GM12878 (cell line): ENCODE measurements at regions not wholly inside any gene's neighbourhood (a gene's known extent, or its start where the extent isn't known, plus 50 kb on each side); places are given as distances from the start of the nearest gene placed in this dataset.

Source experiments
- ATAC-seq: fragments of 200-7000 bp; cut with Tn5 transposase; 3 replicates; pipeline ENCODE4 v1.9.1; 2020; ENCODE audit warnings: mild to moderate bottlenecking, moderate library complexity
- BruUV-seq: library from RNA; stranded (reverse); fragments of 400-500 nt; replicated peaks from 2 replicates; lab custom pipeline; 2021; lab: Mats Ljungman, UMichigan
- CTCF ChIA-PET: fragments of 300-600 bp; sonication (Branson Sonifier 250); formaldehyde crosslinking; extraction: SDS; loops from one replicate; lab custom pipeline; 2021; ENCODE audit warnings: inconsistent platforms; lab: Yijun Ruan, JAX
- POLR2A ChIA-PET: fragments of 350-600 bp; formaldehyde crosslinking; extraction: SDS; loops from one replicate; lab custom pipeline; 2021; ENCODE audit warnings: inconsistent platforms; lab: Charles Lee
- RAD21 ChIA-PET: fragments of 300-600 bp; sonication (Branson Sonifier 250); formaldehyde crosslinking; loops from one replicate; lab custom pipeline; 2023; ENCODE audit warnings: antibody characterized with exemption; ENCODE audit not compliant: unreplicated experiment; lab: Charles Lee
- SMC1A ChIA-PET: fragments of 300-600 bp; sonication (Branson Sonifier 250); formaldehyde crosslinking; loops from one replicate; lab custom pipeline; 2023; ENCODE audit not compliant: unreplicated experiment, uncharacterized antibody; lab: Charles Lee
- DNase-seq: peaks from one replicate; pipeline ENCODE4 v3.0.0-alpha.2; 2011; ENCODE audit warnings: low read depth, low spot score
- FAIRE-seq: peaks from 3 replicates; lab custom pipeline; 2011; peaks lifted over from hg19 to GRCh38; lab: Jason Lieb, UNC
- H2AFZ ChIP-seq: 2 replicates; pipeline ENCODE4 v1.6.0; 2011; ENCODE audit warnings: low read depth, low read length, control low read depth; ENCODE audit not compliant: control insufficient read depth
- H3K27ac ChIP-seq: 2 replicates; pipeline ENCODE4 v1.5.1; 2011; ENCODE audit warnings: control low read depth; ENCODE audit not compliant: control insufficient read depth, insufficient read depth
- H3K27me3 ChIP-seq, 2 experiments: replicated peaks in 1 of 2; 2 replicates each; pipeline versions ENCODE4 v1.6.0 to v1.6.1; 2011; ENCODE audit warnings: low read length in 1 of 2; ENCODE audit not compliant: control insufficient read depth in 2 of 2, insufficient read depth in 2 of 2
- H3K36me3 ChIP-seq, 2 experiments: 2 replicates each; pipeline ENCODE4 v1.5.1; 2011; ENCODE audit warnings: low read length in 1 of 2; ENCODE audit not compliant: control insufficient read depth in 2 of 2, insufficient read depth in 2 of 2
- H3K4me1 ChIP-seq: 2 replicates; pipeline ENCODE4 v1.6.1; 2011; ENCODE audit warnings: mild to moderate bottlenecking, low read length, moderate library complexity, mixed read lengths; ENCODE audit not compliant: control insufficient read depth, insufficient read depth
- H3K4me2 ChIP-seq: 2 replicates; pipeline ENCODE4 v1.6.0; 2011; ENCODE audit warnings: control low read depth; ENCODE audit not compliant: control insufficient read depth, insufficient read depth
- H3K4me3 ChIP-seq: fragments of 200-600 bp; sonication (generic); 2 replicates; pipeline ENCODE4 v1.5.1; 2016
- H3K79me2 ChIP-seq: 2 replicates; pipeline ENCODE4 v1.6.0; 2011; ENCODE audit warnings: low read length; ENCODE audit not compliant: control insufficient read depth, insufficient read depth
- H3K9ac ChIP-seq: 2 replicates; pipeline ENCODE4 v1.8.0; 2011; ENCODE audit warnings: low read length, control low read depth, mixed read lengths; ENCODE audit not compliant: control insufficient read depth, insufficient read depth
- H3K9me3 ChIP-seq: replicated peaks from 3 replicates; pipeline ENCODE4 v1.5.1; 2011; ENCODE audit warnings: mild to moderate bottlenecking, low read length; ENCODE audit not compliant: control insufficient read depth, insufficient read depth
- H4K20me1 ChIP-seq: 2 replicates; pipeline ENCODE4 v1.6.0; 2011; ENCODE audit not compliant: control insufficient read depth, insufficient read depth
- ATF2 ChIP-seq: IDR thresholded peaks from 2 replicates; pipeline ENCODE4 v1.6.1; 2012; ENCODE audit warnings: low read length, inconsistent platforms
- ATF3 ChIP-seq: IDR thresholded peaks from 2 replicates; pipeline ENCODE4 v1.6.1; 2011; ENCODE audit warnings: low read depth, mild to moderate bottlenecking, low read length, moderate library complexity, borderline replicate concordance; ENCODE audit errors: extremely low read depth
- CEBPB ChIP-seq, 2 experiments: fragments of 150-350 bp in 1 of 2; IDR thresholded peaks; 2 replicates each; pipeline ENCODE4 v1.6.1; 2012 to 2014; ENCODE audit warnings: low read depth in 2 of 2, low read length in 2 of 2, borderline replicate concordance in 1 of 2, inconsistent platforms in 1 of 2
- FOXK2 ChIP-seq: fragments of 450-650 bp; IDR thresholded peaks from 2 replicates; pipeline ENCODE4 v1.6.1; 2017; ENCODE audit warnings: mild to moderate bottlenecking, moderate library complexity
- MTA3 ChIP-seq: IDR thresholded peaks from 2 replicates; pipeline ENCODE4 v1.6.1; 2012; ENCODE audit warnings: low read length, inconsistent platforms, borderline replicate concordance
- NR2C1 ChIP-seq: fragments of 450-650 bp; IDR thresholded peaks from 2 replicates; pipeline ENCODE4 v1.6.1; 2017; ENCODE audit warnings: antibody characterized with exemption, mild to moderate bottlenecking, moderate library complexity
- SMAD1 ChIP-seq: fragments of 450-650 bp; IDR thresholded peaks from 2 replicates; pipeline ENCODE4 v1.6.1; 2018; ENCODE audit warnings: mild to moderate bottlenecking, low read depth; ENCODE audit not compliant: partially characterized antibody
- SMC3 ChIP-seq: IDR thresholded peaks from 2 replicates; pipeline ENCODE4 v1.6.1; 2011; ENCODE audit warnings: low read length, improper control_type of control experiment, borderline replicate concordance
- TAF1 ChIP-seq: IDR thresholded peaks from 2 replicates; pipeline ENCODE4 v1.6.1; 2011; ENCODE audit warnings: mild to moderate bottlenecking, low read depth, low read length, borderline replicate concordance
- ZNF274 ChIP-seq: IDR thresholded peaks from one replicate; pipeline ENCODE4 v1.8.0; 2011; ENCODE audit not compliant: insufficient read length, insufficient read depth
- ZZZ3 ChIP-seq: IDR thresholded peaks from 2 replicates; pipeline ENCODE4 v1.6.1; 2011; ENCODE audit warnings: low read depth; ENCODE audit not compliant: control insufficient read depth, insufficient read length
- WGBS: methylation state at CpG from one replicate; pipeline ENCODE4 v1.1.6; 2016; ENCODE audit warnings: low lambda C conversion rate; ENCODE audit not compliant: insufficient replicate concordance, insufficient coverage; ENCODE audit errors: missing lambda C conversion rate; 5-methylcytosine and 5-hydroxymethylcytosine counted together
- in situ Hi-C: fragments of 300-500 bp; cut with MboI; formaldehyde crosslinking; loops from 9 replicates; pipeline ENCODE4 v1.14.3; 2018; ENCODE audit warnings: mixed read lengths
- intact Hi-C: fragments of 100-400 bp; cut with micrococcal nuclease; formaldehyde crosslinking; loops from one replicate; pipeline ENCODE4 v1.14.2; 2022; ENCODE audit not compliant: unreplicated experiment
- TF ChIP-seq, protein P1 (sequence below): IDR thresholded peaks from 2 replicates; pipeline ENCODE4 v1.6.1; 2012; ENCODE audit warnings: mild to moderate bottlenecking, low read depth, low read length
- TF ChIP-seq, protein P2 (sequence below): fragments of 450-650 bp; conservative IDR thresholded peaks from 2 replicates; pipeline ENCODE4 v1.6.1; 2017; ENCODE audit warnings: mild to moderate bottlenecking, moderate library complexity
- TF ChIP-seq, protein P3 (sequence below), 3 experiments: IDR thresholded peaks in 2 of 3; conservative IDR thresholded peaks in 1 of 3; 2 replicates each; pipeline ENCODE4 v1.5.1; 2011; ENCODE audit warnings: low read depth in 3 of 3, low read length in 3 of 3, mild to moderate bottlenecking in 3 of 3, control low read depth in 2 of 3, moderate library complexity in 2 of 3, inconsistent platforms in 1 of 3, mixed read lengths in 1 of 3; ENCODE audit not compliant: control insufficient read depth in 2 of 3, insufficient read depth in 1 of 3; ENCODE audit errors: extremely low read depth in 1 of 3

- TF ChIP-seq, protein P1, sequence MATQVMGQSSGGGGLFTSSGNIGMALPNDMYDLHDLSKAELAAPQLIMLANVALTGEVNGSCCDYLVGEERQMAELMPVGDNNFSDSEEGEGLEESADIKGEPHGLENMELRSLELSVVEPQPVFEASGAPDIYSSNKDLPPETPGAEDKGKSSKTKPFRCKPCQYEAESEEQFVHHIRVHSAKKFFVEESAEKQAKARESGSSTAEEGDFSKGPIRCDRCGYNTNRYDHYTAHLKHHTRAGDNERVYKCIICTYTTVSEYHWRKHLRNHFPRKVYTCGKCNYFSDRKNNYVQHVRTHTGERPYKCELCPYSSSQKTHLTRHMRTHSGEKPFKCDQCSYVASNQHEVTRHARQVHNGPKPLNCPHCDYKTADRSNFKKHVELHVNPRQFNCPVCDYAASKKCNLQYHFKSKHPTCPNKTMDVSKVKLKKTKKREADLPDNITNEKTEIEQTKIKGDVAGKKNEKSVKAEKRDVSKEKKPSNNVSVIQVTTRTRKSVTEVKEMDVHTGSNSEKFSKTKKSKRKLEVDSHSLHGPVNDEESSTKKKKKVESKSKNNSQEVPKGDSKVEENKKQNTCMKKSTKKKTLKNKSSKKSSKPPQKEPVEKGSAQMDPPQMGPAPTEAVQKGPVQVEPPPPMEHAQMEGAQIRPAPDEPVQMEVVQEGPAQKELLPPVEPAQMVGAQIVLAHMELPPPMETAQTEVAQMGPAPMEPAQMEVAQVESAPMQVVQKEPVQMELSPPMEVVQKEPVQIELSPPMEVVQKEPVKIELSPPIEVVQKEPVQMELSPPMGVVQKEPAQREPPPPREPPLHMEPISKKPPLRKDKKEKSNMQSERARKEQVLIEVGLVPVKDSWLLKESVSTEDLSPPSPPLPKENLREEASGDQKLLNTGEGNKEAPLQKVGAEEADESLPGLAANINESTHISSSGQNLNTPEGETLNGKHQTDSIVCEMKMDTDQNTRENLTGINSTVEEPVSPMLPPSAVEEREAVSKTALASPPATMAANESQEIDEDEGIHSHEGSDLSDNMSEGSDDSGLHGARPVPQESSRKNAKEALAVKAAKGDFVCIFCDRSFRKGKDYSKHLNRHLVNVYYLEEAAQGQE: no peak
- TF ChIP-seq CEBPB (IDR thresholded peaks at IDR 0.05; ENCODE audit: borderline replicate concordance in 1 of 2, low read depth in 2 of 2, low read length in 2 of 2) (no peak), SMAD1 (no peak), ZZZ3 (no peak)
- TF ChIP-seq, protein P2, sequence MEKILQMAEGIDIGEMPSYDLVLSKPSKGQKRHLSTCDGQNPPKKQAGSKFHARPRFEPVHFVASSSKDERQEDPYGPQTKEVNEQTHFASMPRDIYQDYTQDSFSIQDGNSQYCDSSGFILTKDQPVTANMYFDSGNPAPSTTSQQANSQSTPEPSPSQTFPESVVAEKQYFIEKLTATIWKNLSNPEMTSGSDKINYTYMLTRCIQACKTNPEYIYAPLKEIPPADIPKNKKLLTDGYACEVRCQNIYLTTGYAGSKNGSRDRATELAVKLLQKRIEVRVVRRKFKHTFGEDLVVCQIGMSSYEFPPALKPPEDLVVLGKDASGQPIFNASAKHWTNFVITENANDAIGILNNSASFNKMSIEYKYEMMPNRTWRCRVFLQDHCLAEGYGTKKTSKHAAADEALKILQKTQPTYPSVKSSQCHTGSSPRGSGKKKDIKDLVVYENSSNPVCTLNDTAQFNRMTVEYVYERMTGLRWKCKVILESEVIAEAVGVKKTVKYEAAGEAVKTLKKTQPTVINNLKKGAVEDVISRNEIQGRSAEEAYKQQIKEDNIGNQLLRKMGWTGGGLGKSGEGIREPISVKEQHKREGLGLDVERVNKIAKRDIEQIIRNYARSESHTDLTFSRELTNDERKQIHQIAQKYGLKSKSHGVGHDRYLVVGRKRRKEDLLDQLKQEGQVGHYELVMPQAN: no peak
These were observed 473.8 kb upstream of the MC4R start (continued) for GRCh38 chr18:60846396-60846795.

DNA sequence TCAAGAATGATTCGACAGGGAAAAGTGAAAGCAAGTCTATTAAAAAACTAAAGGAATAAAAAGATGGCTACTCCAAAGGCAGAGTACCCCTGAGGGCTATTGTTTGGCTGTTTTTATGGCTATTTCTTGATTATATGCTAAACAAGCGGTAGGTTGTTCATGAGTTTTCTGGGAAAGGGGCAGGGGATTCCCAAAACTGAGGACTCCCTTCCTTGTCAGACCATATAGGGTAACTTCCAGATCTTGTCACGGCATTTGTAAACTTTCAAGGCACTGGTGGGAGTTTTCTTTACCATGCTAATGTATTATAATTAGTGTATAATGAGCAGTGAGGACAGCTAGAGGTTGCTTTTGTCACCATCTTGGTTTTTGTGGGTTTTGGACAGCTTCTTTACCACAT is 474.9 kb upstream of the MC4R start:
- no peak overlapping the region for H2AFZ ChIP-seq
- H3K4me3 ChIP-seq: no peak overlapping the region
- ChIA-PET SMC1A (no interaction called here), POLR2A (no interaction called here), RAD21 (no interaction called here), CTCF (no interaction called here)
- H3K9ac ChIP-seq: no peak overlapping the region
- H3K36me3 ChIP-seq: no peaks in the 10 kb centered on the region
- H3K9me3 ChIP-seq: no peaks in the 10 kb centered on the region
- FAIRE-seq: no peak
- H3K4me2 ChIP-seq: no peak overlapping the region
- no peaks in the 10 kb centered on the region for H4K20me1 ChIP-seq
- BruUV-seq: no TSS peak
- H3K79me2 ChIP-seq: no peaks in the 10 kb centered on the region
- no peaks in the 10 kb centered on the region for H3K27me3 ChIP-seq
- intact Hi-C loops (no loop called here), in situ Hi-C loops (no loop called here)
- no peaks in the 10 kb centered on the region for H3K4me1 ChIP-seq
- H3K27ac ChIP-seq: no peak overlapping the region
- WGBS: 17% methylated on average over 3 of the region's 3 CpGs
- no peak for DNase-seq
- ATAC-seq: no peak
- TF ChIP-seq ATF2 (no peak), TAF1 (no peak), ZNF274 (no peak), SMC3 (no peak), ATF3 (no peak), NR2C1 (no peak), FOXK2 (no peak), MTA3 (no peak)
- TF ChIP-seq, protein P3, sequence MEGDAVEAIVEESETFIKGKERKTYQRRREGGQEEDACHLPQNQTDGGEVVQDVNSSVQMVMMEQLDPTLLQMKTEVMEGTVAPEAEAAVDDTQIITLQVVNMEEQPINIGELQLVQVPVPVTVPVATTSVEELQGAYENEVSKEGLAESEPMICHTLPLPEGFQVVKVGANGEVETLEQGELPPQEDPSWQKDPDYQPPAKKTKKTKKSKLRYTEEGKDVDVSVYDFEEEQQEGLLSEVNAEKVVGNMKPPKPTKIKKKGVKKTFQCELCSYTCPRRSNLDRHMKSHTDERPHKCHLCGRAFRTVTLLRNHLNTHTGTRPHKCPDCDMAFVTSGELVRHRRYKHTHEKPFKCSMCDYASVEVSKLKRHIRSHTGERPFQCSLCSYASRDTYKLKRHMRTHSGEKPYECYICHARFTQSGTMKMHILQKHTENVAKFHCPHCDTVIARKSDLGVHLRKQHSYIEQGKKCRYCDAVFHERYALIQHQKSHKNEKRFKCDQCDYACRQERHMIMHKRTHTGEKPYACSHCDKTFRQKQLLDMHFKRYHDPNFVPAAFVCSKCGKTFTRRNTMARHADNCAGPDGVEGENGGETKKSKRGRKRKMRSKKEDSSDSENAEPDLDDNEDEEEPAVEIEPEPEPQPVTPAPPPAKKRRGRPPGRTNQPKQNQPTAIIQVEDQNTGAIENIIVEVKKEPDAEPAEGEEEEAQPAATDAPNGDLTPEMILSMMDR (IDR thresholded peaks at IDR 0.05 in 2 of 3, conservative IDR thresholded peaks at IDR 0.05 in 1 of 3; ENCODE audit: control insufficient read depth in 2 of 3, extremely low read depth in 1 of 3, insufficient read depth in 1 of 3, low read depth in 3 of 3, low read length in 3 of 3): no peak
